ENCODE measurements at regions not wholly inside any gene's neighbourhood (a gene's known extent, or its start where the extent isn't known, plus 50 kb on each side); places are given as distances from the start of the nearest gene placed in this dataset.

- no peak for TF ChIP-seq POLR2A (IDR thresholded peaks at IDR 0.05)
- TF ChIP-seq CTCF (IDR thresholded peaks at IDR 0.05), result no peak
Observed at GRCh38 chr2:241925277-241925676, 55.7 kb downstream of the RTP5 start.

Measured in suprapubic skin (tissue), 3 donors.